Thyroid gland (tissue), 4 donors: ENCODE measurements at regions not wholly inside any gene's neighbourhood (a gene's known extent, or its start where the extent isn't known, plus 50 kb on each side); places are given as distances from the start of the nearest gene placed in this dataset.

ENCODE experiments used
- POLR2A ChIP-seq, 2 donors: fragments of 450-650 bp; IDR thresholded peaks; one replicate each; pipeline ENCODE4 v1.6.1; 2017; ENCODE audit warnings: antibody characterized with exemption in 2 of 2, mild to moderate bottlenecking in 2 of 2, moderate library complexity in 1 of 2
- TF ChIP-seq, protein P1 (sequence below), 6 experiments: fragments of 200-600 bp in 3 of 6; fragments of 450-650 bp in 3 of 6; sonication (generic) in 3 of 6; IDR thresholded peaks; one replicate each; pipeline ENCODE4 v1.5.1; 2016 to 2019; ENCODE audit warnings: antibody characterized with exemption in 6 of 6, mild to moderate bottlenecking in 2 of 6, inconsistent platforms in 1 of 6, moderate library complexity in 1 of 6

DNA sequence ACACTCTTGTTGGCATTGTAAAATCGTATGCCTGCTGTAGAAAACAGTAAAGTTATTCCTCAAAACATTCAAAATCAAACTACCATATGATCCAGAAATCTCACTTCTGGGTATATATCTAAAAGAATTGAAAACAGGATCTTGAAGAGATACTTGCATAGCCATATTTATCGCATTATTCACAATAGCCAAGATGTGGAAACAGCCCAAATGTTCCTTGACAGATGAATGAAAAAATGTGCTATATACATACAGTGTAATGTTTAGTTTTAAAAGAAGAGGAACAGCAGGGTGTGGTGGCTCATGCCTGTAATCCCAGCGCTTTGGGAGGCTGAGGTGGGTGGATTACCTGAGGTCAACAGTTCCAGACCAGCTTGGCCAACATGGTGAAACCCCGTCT, 234.1 kb upstream of the DAB2 start:
- TF ChIP-seq, protein P1, sequence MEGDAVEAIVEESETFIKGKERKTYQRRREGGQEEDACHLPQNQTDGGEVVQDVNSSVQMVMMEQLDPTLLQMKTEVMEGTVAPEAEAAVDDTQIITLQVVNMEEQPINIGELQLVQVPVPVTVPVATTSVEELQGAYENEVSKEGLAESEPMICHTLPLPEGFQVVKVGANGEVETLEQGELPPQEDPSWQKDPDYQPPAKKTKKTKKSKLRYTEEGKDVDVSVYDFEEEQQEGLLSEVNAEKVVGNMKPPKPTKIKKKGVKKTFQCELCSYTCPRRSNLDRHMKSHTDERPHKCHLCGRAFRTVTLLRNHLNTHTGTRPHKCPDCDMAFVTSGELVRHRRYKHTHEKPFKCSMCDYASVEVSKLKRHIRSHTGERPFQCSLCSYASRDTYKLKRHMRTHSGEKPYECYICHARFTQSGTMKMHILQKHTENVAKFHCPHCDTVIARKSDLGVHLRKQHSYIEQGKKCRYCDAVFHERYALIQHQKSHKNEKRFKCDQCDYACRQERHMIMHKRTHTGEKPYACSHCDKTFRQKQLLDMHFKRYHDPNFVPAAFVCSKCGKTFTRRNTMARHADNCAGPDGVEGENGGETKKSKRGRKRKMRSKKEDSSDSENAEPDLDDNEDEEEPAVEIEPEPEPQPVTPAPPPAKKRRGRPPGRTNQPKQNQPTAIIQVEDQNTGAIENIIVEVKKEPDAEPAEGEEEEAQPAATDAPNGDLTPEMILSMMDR (IDR thresholded peaks at IDR 0.05) = no peak
- no peak for TF ChIP-seq POLR2A (IDR thresholded peaks at IDR 0.05)
